Limb (tissue), 2 donors: ENCODE measurements at regions not wholly inside any gene's neighbourhood (a gene's known extent, or its start where the extent isn't known, plus 50 kb on each side); places are given as distances from the start of the nearest gene placed in this dataset.

ENCODE experiments used
- DNase-seq, 2 donors: peaks; one replicate each; pipeline ENCODE4 v3.0.0-alpha.2; 2016; ENCODE audit errors: extremely low spot score in 2 of 2

- no peak for DNase-seq
Measured at GRCh38 chr9:12930906-12931305, 156.1 kb downstream of the LURAP1L start.

- no peak for DNase-seq
Measured at GRCh38 chr9:12933957-12934356, 159.1 kb downstream of the LURAP1L start.

DNA sequence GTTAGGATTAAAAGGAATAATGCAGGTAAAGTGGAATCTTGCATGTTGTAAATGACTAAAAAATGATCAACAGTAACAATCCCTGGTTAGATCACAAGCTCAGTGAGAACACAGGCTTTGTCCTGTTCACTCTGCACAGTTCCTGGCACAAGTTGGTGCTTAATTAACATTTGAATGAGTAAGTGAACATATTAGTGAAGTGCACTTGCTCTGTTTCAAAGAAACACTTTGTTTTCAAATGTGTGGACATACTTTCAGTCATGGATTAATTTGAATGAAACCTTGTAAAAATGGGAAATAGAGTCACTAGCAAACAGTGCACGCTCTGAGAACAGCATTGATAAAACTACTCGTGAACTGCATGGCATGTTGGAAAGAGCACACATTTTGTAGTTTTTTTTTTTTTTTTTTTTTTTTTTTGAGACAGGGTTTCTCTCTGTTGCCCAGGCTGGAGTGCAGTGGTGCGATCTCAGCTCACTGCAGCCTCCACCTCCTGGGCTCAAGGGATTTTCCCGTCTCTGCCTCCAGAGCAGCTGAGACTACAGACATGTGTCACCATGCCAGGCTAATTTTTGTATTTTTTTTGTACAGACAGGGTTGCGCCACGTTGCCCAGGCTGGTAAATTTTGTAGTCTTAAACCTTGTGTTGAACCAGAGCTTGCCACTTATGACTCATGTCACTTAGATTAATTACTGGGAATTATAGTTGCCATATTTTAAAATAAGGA lies 159.9 kb downstream of the LURAP1L start:
- no peak for DNase-seq

- no peak for DNase-seq
Measured at GRCh38 chr9:12935714-12936113, 160.9 kb downstream of the LURAP1L start.

GRCh38 chr9:12954441-12954840 lies 179.6 kb downstream of the LURAP1L start:
- DNase-seq: no peak

GRCh38 chr9:12955510-12956163 lies 180.8 kb downstream of the LURAP1L start:
- DNase-seq: no peak

DNA sequence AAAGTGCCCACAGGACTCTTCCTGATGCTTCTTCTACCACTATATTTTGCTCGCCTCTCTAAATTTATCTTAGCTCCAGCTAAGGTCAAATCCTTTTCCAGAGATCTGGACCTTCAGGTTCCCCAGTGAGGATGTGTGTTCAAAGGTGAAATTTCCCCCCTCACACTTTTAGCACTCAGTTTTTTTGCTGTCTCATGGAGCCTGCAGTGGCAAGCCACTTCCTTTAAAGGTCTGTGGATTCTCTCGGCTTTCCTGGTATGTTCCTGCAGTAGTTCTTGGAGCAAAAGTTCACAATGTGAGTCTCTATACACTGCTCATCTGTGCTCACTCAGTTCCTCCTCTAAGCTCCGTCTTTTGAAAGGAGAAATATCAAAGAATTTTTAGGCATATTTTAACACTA lies 181.4 kb downstream of the LURAP1L start:
- no peak for DNase-seq

GRCh38 chr9:12956805-12957204 lies 182.0 kb downstream of the LURAP1L start:
- no peak for DNase-seq

DNA sequence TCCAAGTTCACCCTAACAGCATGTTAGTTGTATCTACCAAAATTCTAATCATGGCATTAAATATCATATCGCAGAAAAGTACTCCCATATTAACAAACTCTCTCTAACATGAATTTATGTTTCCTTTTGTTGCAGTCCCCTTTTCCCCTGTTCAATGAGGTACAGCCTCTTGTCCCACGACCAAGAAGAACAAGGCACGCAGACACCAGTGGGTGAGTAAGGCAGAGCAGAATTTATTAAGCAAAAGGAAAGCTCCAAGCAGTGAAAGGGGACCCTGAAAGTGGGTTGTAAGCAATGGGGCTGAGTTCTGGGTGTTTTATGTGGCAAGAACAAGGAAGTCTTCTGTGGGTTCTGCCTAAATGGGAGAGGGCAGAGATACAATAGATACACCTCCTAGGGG lies 183.5 kb downstream of the LURAP1L start:
- DNase-seq: no peak

- DNase-seq: no peak
Measured at GRCh38 chr9:12958708-12959107, 183.9 kb downstream of the LURAP1L start.

GRCh38 chr9:12961276-12961809 lies 186.5 kb downstream of the LURAP1L start:
- no peak for DNase-seq

- DNase-seq: no peak
Measured at GRCh38 chr9:12963537-12963936, 188.7 kb downstream of the LURAP1L start.

DNA sequence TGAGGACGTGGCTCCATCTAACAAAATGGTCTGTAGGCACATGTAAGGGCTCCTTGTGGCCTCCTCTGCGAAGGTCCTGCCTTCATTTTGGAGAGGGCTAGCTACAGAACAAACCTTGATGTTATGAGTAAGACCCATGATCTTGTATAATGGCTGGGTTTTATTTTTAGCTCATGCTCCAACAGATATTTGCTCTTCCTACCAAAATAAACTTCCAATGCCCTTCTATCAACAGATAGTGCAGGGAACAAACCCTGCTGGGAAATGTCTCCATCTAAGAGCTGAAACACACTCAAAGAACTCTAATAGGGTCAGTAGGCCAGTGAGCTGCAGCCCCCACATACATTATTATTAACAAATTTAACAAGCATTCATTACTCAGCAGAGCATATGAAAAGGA lies 189.5 kb downstream of the LURAP1L start:
- no peak for DNase-seq

DNA sequence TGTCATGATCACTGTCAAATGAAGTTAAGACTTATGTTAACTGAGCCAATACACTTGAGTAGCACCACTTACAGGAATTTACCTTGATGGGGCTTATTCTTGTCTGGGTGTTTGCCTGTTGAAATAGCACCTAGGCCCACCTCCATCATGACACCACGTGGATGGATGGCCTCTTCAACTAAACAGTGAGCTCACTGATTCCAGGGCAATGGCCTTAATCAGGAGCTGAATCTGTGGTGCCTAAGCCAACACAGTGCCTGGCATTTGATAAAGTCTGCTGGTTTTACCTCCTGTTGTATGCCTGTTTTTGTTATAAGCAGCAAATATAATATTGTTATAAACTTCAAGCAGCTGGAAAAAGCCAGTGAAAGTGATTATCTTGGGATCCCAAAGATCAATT lies 190.5 kb downstream of the LURAP1L start:
- no peak for DNase-seq

DNA sequence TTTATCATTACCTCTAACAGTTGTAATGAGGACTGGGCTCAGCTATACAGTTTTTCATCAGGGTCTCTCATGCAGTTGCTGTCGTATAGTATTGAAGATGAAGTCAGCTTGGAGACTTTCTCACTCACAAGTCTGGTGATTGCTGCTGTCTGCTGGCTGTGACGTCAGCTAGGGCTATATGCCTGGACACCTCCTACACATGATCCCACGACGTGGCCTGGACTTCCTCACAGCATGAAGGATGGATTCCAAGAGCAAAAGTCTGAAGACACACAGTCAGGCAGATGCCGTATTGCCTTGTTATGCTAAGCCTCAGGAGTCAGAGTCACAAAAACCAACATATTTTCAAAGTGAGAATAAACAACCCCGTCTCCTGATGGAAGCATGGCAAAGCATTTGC lies 193.3 kb downstream of the LURAP1L start:
- DNase-seq: no peak

DNA sequence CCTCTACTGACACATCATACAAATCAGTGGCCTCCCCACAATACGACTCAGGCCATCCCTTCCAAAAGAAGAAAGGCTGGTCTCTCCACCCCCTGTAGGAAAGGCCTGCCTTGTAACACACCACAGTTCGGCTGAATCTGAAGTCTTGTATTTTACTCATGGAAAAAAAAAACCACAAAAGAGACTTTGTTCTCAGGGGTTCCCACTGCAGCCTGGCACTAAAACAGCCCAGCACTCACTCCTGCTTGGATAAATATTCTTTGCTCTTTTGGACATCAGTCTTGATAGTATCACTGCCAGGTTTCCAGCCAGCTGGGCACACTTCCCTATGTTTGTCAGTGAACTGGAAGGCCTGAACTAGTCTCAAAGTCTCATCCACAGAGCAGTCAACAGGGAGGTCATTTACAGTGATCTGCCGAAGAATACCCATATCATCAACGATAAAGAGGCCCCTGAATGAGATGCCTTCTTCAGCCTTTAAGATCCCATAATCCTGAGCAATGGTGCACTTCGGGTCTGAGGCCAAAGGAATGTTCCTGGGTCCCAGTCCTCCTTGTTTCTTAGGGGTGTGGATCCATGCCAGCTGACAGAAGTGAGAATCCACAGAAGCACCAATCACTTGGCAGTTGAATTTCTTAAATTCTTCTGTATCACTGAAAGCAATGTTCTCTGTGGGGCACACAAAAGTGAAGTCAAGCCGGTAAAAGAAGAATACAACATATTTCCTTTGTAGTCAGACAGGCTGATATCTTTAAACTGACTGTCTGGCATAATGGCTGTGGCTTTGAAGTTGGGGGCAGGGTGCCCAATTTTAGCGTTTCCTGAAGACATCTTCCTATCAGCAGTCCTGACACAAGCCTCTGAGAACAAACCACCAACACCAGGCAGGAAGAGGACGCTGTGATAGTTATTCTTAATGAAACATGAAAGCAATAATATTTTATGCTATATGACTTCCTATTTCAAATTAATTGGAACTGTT lies 198.1 kb downstream of the LURAP1L start:
- peak in 1 of 2 donors; percentile 40 for DNase-seq

DNA sequence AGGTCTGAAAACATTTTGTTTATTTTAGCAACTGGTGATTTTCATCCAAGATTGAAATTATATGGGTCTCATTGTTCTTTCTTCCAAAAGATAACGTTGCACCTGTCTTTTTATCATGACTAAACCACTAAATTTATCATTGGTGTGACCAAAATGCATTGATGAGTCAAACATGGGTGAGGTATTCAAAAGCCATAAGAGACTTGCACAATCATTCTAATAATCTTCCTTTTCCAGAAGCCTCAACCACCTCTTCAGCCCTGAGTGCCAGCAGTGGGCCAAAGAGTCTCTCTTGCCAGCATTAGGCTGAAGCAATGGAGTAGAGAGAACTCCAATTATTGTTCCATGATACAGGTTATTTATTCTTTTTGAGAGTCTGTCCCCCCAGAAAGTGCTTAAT lies 198.9 kb downstream of the LURAP1L start:
- no peak for DNase-seq

- DNase-seq: no peak
Measured at GRCh38 chr9:12974671-12975070, 199.9 kb downstream of the LURAP1L start.

- DNase-seq: no peak
Measured at GRCh38 chr9:12975496-12975895, 200.7 kb downstream of the LURAP1L start.

DNA sequence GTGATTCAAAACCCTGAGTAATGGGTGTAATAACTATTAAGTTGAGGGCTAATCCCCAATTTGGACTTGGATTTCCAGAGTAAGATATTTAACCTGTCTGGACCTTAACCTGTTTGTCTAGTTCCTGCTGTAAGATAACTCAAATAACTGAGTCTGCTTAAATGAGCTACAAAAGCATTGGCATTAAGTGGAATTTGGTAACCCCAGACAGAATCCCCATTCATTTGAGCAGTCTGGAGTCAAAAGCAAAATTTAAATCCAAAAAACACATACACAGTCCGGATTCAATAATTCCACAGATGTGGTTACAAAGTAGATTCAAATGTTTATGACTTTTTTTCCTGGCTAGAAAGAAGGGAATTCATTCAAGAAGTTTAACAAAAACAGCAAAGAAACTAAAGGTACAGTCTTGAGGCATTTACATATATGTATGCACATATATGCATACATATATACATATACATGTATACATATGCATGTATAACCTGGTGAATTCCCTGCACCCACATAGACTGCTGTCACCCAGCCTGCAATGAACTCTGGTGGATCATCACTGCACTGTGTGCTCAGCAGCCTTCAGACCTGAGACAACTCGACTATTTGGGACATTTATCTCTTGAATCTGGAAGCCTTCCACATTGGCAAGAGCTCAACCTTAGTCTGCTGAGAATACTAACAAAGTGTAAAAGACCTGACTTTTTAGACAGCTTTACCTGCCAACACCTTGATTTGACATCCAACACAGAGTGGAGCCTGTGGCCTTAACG lies 205.4 kb downstream of the LURAP1L start:
- peak in 1 of 2 donors; percentile 70 for DNase-seq

DNA sequence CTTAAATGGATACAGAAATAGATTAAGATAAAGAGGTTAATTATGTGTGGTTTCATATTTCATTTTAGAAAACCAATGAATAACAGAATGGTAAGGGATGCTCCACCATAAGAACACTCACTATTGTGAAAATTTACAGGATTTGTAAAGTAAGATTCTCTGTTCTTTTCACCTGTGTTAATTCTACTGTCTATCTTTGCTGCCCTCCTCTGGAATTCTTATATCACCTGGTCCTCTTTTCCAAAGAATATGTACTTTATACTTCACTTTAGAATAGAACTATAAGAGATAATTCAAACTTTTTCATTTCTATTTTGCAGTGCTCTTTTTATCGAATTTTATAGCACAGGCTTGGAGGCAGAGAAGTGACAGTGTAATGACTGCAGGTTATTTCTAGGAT lies 213.4 kb downstream of the LURAP1L start:
- DNase-seq: no peak
